ENCODE measurements at regions not wholly inside any gene's neighbourhood (a gene's known extent, or its start where the extent isn't known, plus 50 kb on each side); places are given as distances from the start of the nearest gene placed in this dataset.
"Not testable (repeated sequence)": the region's sequence is repeated elsewhere in the genome, so short reads cannot be mapped to it uniquely, and the experiment has no call there.

DNA sequence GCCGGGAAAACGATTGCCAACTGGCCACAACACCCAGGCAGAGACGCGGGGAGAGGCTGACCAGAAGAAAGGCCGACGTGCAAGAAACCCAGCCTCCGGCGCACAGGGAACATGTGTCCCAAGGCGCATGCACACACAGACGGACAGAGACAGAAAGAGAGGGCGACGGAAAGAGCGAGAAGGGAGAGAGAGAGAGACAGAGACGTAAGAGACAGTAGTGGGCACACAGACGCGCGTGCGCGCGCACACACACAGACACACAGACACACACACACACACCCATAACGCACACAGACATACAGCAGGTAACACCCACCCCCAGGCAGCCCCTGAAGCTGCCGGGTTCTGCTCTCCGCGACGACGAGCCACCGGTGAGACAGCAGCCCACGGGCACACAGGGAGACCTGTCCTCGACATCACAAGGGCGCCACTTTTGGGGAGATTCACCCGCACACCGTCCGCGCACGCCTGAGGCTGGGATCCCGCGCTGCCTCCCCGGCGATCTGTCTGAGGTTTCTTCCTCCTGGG lies 1581.8 kb downstream of the FOXD4L5 start:
- H4K20me1 ChIP-seq (replicated peaks; ENCODE audit: control insufficient read depth, insufficient read depth, low read length); CTCF ChIA-PET (ENCODE audit: low intra/inter-chr PET ratio); H3K79me2 ChIP-seq (ENCODE audit: control insufficient read depth, insufficient read depth, low read length); POLR2A ChIA-PET; H3K9me3 ChIP-seq (replicated peaks; ENCODE audit: control insufficient read depth, insufficient read depth, low read depth, low read length); H3K27me3 ChIP-seq (ENCODE audit: control insufficient read depth in 2 of 2, insufficient read depth in 2 of 2, low read length in 2 of 2); in situ Hi-C loops (cut with MboI); H3K27ac ChIP-seq (ENCODE audit: extremely low read depth, low read depth, low read length); intact Hi-C loops (cut with micrococcal nuclease); H3K9me1 ChIP-seq (ENCODE audit: control insufficient read depth, insufficient read depth, low read length); H3K4me1 ChIP-seq (replicated peaks in 1 of 2; ENCODE audit: control insufficient read depth in 2 of 2, insufficient read depth in 2 of 2, low read length in 2 of 2); H3K36me3 ChIP-seq (ENCODE audit: control insufficient read depth, insufficient read depth, low read length); FAIRE-seq; H3K9ac ChIP-seq (ENCODE audit: insufficient read depth in 1 of 2, low read depth in 2 of 2, low read length in 2 of 2): not testable (repeated sequence)
- peak overlapping the region; percentile 49; the same call in 1 of the 2 replicates for H3K4me2 ChIP-seq (ENCODE audit: insufficient read depth, low read length)
- H2AFZ ChIP-seq (ENCODE audit: low read depth, low read length), result peak overlapping the region; percentile 51; the same call in 1 of the 2 replicates
- TF ChIP-seq, protein P1, sequence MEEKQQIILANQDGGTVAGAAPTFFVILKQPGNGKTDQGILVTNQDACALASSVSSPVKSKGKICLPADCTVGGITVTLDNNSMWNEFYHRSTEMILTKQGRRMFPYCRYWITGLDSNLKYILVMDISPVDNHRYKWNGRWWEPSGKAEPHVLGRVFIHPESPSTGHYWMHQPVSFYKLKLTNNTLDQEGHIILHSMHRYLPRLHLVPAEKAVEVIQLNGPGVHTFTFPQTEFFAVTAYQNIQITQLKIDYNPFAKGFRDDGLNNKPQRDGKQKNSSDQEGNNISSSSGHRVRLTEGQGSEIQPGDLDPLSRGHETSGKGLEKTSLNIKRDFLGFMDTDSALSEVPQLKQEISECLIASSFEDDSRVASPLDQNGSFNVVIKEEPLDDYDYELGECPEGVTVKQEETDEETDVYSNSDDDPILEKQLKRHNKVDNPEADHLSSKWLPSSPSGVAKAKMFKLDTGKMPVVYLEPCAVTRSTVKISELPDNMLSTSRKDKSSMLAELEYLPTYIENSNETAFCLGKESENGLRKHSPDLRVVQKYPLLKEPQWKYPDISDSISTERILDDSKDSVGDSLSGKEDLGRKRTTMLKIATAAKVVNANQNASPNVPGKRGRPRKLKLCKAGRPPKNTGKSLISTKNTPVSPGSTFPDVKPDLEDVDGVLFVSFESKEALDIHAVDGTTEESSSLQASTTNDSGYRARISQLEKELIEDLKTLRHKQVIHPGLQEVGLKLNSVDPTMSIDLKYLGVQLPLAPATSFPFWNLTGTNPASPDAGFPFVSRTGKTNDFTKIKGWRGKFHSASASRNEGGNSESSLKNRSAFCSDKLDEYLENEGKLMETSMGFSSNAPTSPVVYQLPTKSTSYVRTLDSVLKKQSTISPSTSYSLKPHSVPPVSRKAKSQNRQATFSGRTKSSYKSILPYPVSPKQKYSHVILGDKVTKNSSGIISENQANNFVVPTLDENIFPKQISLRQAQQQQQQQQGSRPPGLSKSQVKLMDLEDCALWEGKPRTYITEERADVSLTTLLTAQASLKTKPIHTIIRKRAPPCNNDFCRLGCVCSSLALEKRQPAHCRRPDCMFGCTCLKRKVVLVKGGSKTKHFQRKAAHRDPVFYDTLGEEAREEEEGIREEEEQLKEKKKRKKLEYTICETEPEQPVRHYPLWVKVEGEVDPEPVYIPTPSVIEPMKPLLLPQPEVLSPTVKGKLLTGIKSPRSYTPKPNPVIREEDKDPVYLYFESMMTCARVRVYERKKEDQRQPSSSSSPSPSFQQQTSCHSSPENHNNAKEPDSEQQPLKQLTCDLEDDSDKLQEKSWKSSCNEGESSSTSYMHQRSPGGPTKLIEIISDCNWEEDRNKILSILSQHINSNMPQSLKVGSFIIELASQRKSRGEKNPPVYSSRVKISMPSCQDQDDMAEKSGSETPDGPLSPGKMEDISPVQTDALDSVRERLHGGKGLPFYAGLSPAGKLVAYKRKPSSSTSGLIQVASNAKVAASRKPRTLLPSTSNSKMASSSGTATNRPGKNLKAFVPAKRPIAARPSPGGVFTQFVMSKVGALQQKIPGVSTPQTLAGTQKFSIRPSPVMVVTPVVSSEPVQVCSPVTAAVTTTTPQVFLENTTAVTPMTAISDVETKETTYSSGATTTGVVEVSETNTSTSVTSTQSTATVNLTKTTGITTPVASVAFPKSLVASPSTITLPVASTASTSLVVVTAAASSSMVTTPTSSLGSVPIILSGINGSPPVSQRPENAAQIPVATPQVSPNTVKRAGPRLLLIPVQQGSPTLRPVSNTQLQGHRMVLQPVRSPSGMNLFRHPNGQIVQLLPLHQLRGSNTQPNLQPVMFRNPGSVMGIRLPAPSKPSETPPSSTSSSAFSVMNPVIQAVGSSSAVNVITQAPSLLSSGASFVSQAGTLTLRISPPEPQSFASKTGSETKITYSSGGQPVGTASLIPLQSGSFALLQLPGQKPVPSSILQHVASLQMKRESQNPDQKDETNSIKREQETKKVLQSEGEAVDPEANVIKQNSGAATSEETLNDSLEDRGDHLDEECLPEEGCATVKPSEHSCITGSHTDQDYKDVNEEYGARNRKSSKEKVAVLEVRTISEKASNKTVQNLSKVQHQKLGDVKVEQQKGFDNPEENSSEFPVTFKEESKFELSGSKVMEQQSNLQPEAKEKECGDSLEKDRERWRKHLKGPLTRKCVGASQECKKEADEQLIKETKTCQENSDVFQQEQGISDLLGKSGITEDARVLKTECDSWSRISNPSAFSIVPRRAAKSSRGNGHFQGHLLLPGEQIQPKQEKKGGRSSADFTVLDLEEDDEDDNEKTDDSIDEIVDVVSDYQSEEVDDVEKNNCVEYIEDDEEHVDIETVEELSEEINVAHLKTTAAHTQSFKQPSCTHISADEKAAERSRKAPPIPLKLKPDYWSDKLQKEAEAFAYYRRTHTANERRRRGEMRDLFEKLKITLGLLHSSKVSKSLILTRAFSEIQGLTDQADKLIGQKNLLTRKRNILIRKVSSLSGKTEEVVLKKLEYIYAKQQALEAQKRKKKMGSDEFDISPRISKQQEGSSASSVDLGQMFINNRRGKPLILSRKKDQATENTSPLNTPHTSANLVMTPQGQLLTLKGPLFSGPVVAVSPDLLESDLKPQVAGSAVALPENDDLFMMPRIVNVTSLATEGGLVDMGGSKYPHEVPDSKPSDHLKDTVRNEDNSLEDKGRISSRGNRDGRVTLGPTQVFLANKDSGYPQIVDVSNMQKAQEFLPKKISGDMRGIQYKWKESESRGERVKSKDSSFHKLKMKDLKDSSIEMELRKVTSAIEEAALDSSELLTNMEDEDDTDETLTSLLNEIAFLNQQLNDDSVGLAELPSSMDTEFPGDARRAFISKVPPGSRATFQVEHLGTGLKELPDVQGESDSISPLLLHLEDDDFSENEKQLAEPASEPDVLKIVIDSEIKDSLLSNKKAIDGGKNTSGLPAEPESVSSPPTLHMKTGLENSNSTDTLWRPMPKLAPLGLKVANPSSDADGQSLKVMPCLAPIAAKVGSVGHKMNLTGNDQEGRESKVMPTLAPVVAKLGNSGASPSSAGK (IDR thresholded peaks at IDR 0.05), result peak; percentile 86
- peak; percentile 43; the same call in 1 of the 2 replicates for TF ChIP-seq L3MBTL2 (IDR thresholded peaks at IDR 0.05)
- peak overlapping the region; percentile 37 for H3K4me3 ChIP-seq
- peak in 1 of 4 experiments; percentile 18 for DNase-seq (ENCODE audit: extremely low read depth in 1 of 4, low spot score in 3 of 4)
- WGBS (ENCODE audit: insufficient coverage, low coverage, missing lambda C conversion rate), result 3% methylated on average over 3 of the region's 39 CpGs
- BruUV-seq (replicated peaks), result TSS peak; percentile 72
- peak; percentile 43; the same call in 1 of the 3 replicates for ATAC-seq
